HG02884 (cell line): ENCODE measurements at regions not wholly inside any gene's neighbourhood (a gene's known extent, or its start where the extent isn't known, plus 50 kb on each side); places are given as distances from the start of the nearest gene placed in this dataset.
"Not testable (repeated sequence)": the region's sequence is repeated elsewhere in the genome, so short reads cannot be mapped to it uniquely, and the experiment has no call there.

Source experiments
- ATAC-seq: cut with Tn5 transposase; IDR thresholded peaks from one replicate; pipeline ENCODE4 v1.9.1; 2021; ENCODE audit warnings: mild to moderate bottlenecking, moderate library complexity; ENCODE audit not compliant: unreplicated experiment

- ATAC-seq = not testable (repeated sequence)
Observed at GRCh38 chr9:63912451-63912850, 1372.6 kb downstream of the FOXD4L5 start.

- ATAC-seq = not testable (repeated sequence)
Observed at GRCh38 chr9:63909076-63909475, 1375.9 kb downstream of the FOXD4L5 start.

GRCh38 chr9:63899637-63900190 is 1385.3 kb downstream of the FOXD4L5 start:
- ATAC-seq = not testable (repeated sequence)

GRCh38 chr9:63881386-63881785 is 1403.6 kb downstream of the FOXD4L5 start:
- not testable (repeated sequence) for ATAC-seq

GRCh38 chr9:63876380-63876779 is 1408.6 kb downstream of the FOXD4L5 start:
- ATAC-seq = not testable (repeated sequence)

GRCh38 chr9:63859475-63860215 is 1425.4 kb downstream of the FOXD4L5 start:
- no peak for ATAC-seq

- not testable (repeated sequence) for ATAC-seq
Observed at GRCh38 chr9:63859090-63859474, 1425.9 kb downstream of the FOXD4L5 start.

GRCh38 chr9:63853140-63853751 is 1431.8 kb downstream of the FOXD4L5 start:
- ATAC-seq = not testable (repeated sequence)

GRCh38 chr9:63824804-63825203 is 1460.2 kb downstream of the FOXD4L5 start:
- ATAC-seq = not testable (repeated sequence)

- not testable (repeated sequence) for ATAC-seq
Observed at GRCh38 chr9:63823375-63824201, 1461.4 kb downstream of the FOXD4L5 start.

GRCh38 chr9:63822615-63823374 is 1462.2 kb downstream of the FOXD4L5 start:
- ATAC-seq = not testable (repeated sequence)

- not testable (repeated sequence) for ATAC-seq
Observed at GRCh38 chr9:63821293-63821692, 1463.7 kb downstream of the FOXD4L5 start.

GRCh38 chr9:63820882-63821281 is 1464.1 kb downstream of the FOXD4L5 start:
- not testable (repeated sequence) for ATAC-seq

GRCh38 chr9:63820383-63820782 is 1464.6 kb downstream of the FOXD4L5 start:
- not testable (repeated sequence) for ATAC-seq

GRCh38 chr9:63817622-63818518 is 1467.1 kb downstream of the FOXD4L5 start:
- peak; percentile 47 for ATAC-seq

- ATAC-seq = peak; percentile 68
Observed at GRCh38 chr9:63816751-63817621, 1468.0 kb downstream of the FOXD4L5 start.

- not testable (repeated sequence) for ATAC-seq
Observed at GRCh38 chr9:63814970-63815669, 1469.9 kb downstream of the FOXD4L5 start.
